ENCODE measurements at regions not wholly inside any gene's neighbourhood (a gene's known extent, or its start where the extent isn't known, plus 50 kb on each side); places are given as distances from the start of the nearest gene placed in this dataset.

DNA sequence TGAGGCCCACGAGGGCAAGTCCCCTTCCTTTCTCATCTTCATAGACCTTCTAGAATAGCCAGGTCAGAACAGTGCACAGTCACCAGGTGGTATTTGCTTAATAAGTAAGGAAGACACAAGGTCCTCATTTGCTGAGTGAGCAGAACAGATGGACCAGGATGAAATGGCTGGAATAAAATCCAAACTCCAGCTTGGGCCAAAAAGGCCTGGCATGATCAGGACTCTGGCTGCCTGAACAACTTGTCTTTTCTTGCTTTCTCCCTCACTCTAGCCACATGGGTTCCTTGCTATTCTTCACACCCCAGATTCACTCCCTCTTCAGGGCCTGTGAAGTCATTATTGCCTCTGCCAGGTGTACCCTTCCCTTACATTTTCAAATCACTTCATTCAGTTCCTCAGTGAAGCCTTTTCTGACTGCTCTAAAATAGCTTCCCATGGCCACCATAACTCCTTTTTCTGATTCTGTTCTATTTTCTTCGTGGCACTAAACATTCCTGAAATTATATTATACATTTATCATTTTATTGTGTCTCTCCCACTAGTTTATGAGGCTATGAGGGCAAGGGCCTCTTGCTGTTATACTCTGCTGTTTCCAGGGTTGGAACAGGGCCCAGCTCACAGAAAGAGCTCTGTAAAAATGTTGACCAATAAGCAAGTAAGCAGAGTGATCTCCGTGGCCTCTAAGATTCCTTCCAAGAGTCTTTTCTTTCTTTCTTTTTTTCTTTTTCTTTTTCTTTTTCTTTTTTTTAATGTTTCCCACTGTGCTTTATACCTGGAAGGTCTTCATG is 150.8 kb downstream of the TTC8 start:
- TF ChIP-seq, protein P1, sequence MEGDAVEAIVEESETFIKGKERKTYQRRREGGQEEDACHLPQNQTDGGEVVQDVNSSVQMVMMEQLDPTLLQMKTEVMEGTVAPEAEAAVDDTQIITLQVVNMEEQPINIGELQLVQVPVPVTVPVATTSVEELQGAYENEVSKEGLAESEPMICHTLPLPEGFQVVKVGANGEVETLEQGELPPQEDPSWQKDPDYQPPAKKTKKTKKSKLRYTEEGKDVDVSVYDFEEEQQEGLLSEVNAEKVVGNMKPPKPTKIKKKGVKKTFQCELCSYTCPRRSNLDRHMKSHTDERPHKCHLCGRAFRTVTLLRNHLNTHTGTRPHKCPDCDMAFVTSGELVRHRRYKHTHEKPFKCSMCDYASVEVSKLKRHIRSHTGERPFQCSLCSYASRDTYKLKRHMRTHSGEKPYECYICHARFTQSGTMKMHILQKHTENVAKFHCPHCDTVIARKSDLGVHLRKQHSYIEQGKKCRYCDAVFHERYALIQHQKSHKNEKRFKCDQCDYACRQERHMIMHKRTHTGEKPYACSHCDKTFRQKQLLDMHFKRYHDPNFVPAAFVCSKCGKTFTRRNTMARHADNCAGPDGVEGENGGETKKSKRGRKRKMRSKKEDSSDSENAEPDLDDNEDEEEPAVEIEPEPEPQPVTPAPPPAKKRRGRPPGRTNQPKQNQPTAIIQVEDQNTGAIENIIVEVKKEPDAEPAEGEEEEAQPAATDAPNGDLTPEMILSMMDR (IDR thresholded peaks at IDR 0.05), result no peak
- TF ChIP-seq POLR2A (IDR thresholded peaks at IDR 0.05), result no peak

Measured in esophagus squamous epithelium (tissue), 4 donors.